IPS-18a (cell line): ENCODE measurements at regions not wholly inside any gene's neighbourhood (a gene's known extent, or its start where the extent isn't known, plus 50 kb on each side); places are given as distances from the start of the nearest gene placed in this dataset.

Experiments used
- H3K27ac ChIP-seq: one replicate; pipeline ENCODE4 v1.5.1; 2013; ENCODE audit warnings: low read length
- H3K27me3 ChIP-seq: one replicate; pipeline ENCODE4 v1.6.1; 2013; ENCODE audit warnings: mild to moderate bottlenecking, low read length; ENCODE audit not compliant: control insufficient read depth, insufficient read depth
- H3K36me3 ChIP-seq: one replicate; pipeline ENCODE4 v1.6.1; 2013; ENCODE audit warnings: low read depth, low read length; ENCODE audit not compliant: control insufficient read depth
- H3K4me1 ChIP-seq: one replicate; pipeline ENCODE4 v1.6.1; 2013; ENCODE audit warnings: low read depth, low read length; ENCODE audit not compliant: control insufficient read depth
- H3K4me3 ChIP-seq: one replicate; pipeline ENCODE4 v1.5.1; 2013; ENCODE audit warnings: low read length
- H3K9ac ChIP-seq: one replicate; pipeline ENCODE4 v1.6.1; 2013; ENCODE audit warnings: mild to moderate bottlenecking, low read length, moderate library complexity
- H3K9me3 ChIP-seq: one replicate; pipeline ENCODE4 v1.6.1; 2013; ENCODE audit warnings: low read depth, low read length; ENCODE audit not compliant: control insufficient read depth

DNA sequence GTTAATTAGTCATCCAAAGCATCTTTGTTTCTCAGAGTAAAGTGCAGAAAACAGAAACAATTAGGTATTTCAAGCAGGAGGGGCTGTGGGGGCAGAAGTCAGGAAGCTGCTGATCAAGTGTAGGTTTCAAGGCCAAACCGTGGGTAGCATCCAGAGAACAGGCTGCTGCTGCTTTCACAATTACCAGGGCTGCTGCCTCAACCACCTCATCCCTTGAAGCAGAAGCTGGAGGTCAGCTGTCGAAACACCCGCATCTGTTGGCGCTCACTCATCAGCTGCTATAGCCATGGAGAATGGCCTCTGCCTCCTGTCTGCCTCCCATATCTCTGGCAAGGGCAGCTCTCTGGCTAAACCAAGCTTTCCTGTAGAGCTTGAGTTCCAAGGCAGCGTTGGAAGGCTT is 122.9 kb upstream of the OSMR start:
- Histone ChIP-seq H3K9me3 (no peaks in the 10 kb centered on the region), H3K27me3 (no peaks in the 10 kb centered on the region), H3K9ac (no peak overlapping the region), H3K4me1 (peaks cover 15% of the 10 kb centered on the region), H3K4me3 (no peak overlapping the region), H3K36me3 (no peaks in the 10 kb centered on the region), H3K27ac (no peak overlapping the region)

- H3K27me3 ChIP-seq = no peaks in the 10 kb centered on the region
- no peaks in the 10 kb centered on the region for H3K9me3 ChIP-seq
- H3K27ac ChIP-seq = no peak overlapping the region
- no peak overlapping the region for H3K4me3 ChIP-seq
- H3K9ac ChIP-seq = no peak overlapping the region
- no peaks in the 10 kb centered on the region for H3K36me3 ChIP-seq
- H3K4me1 ChIP-seq = peaks cover 15% of the 10 kb centered on the region
Measured at GRCh38 chr5:38723426-38723825, 122.4 kb upstream of the OSMR start.

DNA sequence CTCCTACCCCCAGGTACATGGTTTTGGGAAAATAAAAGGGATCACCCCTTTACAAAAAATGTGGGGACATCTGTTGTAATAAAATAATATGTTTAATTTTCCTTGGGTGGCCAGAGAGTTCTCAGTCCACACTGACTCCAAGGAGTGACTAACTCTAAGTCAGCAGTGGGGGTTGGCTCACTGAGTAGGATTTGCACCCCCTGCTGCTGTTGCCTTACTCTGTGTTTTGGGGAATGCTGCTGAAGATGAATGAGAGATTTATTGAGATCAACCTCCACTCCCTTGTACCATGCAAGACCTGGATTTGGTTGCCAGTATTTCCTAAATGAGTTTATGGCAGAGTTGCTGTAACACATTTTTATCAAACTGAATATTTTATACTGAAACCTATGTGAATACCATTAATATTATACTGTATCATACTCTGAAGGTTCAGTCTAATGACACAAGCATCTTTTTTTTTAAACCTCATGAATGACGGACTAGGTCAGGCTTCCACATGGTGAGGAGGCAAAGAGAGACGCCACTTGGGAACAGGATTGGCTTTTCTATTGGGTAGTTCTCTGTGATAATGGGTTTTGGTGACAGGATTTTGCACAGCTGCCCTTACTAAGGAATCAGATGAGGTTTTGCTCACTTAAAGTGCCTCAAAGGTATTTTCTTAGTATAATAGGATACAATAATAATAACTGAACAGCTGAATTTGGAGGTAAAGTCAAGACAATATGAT is 121.3 kb upstream of the OSMR start:
- H3K27me3 ChIP-seq = no peaks in the 10 kb centered on the region
- no peak overlapping the region for H3K27ac ChIP-seq
- no peaks in the 10 kb centered on the region for H3K9me3 ChIP-seq
- peaks cover 15% of the 10 kb centered on the region for H3K4me1 ChIP-seq
- no peaks in the 10 kb centered on the region for H3K36me3 ChIP-seq
- no peak overlapping the region for H3K9ac ChIP-seq
- H3K4me3 ChIP-seq = no peak overlapping the region

DNA sequence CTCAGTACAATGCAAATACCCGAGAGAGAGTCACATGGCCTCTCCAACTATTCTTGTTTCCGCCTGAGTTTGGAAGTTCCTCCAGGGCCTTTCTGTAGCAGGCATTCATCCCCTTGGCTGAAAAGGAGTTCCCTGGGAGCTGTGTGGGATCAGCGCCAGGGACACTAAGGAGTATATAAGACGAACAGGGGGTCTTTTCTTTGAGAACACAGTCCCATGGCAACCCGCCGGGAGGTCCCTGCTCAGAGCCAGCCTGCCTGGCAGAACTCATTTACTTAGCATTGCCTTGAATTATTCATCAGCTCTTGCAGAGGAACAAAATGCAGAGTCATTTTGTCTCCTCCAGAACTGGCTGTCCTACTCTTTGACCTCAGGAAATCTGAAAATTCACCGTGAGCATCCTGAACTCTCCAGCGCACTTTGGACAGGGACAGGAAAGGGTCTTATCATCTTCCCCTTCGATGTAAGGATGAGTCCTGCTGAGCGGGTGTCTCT is 120.4 kb upstream of the OSMR start:
- no peaks in the 10 kb centered on the region for H3K36me3 ChIP-seq
- H3K4me1 ChIP-seq = peaks cover 15% of the 10 kb centered on the region
- no peak overlapping the region for H3K27ac ChIP-seq
- no peak overlapping the region for H3K9ac ChIP-seq
- no peaks in the 10 kb centered on the region for H3K9me3 ChIP-seq
- H3K4me3 ChIP-seq = no peak overlapping the region
- H3K27me3 ChIP-seq = no peaks in the 10 kb centered on the region

DNA sequence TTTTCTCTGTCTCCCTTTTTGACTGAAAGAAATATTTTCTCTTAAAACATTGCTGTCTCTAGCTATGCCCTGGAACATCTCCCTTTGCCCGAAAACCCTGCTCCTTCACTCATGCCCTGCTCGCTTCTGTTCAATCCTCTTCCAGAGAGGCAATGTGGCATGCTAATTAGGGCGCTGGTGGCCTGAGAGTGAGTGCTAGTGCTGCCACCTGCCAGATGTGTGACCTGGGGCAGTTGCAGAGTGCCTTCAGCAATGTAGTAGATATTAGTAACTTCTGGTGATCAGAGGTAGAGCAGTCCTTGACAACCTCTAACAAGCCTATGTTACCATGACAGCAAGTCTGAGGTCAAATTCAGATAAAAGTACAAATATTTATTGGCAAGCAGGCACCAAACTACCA is 119.5 kb upstream of the OSMR start:
- Histone ChIP-seq H3K9ac (no peak overlapping the region), H3K27me3 (no peaks in the 10 kb centered on the region), H3K4me3 (no peak overlapping the region), H3K36me3 (no peaks in the 10 kb centered on the region), H3K27ac (no peak overlapping the region), H3K9me3 (no peaks in the 10 kb centered on the region), H3K4me1 (peaks cover 15% of the 10 kb centered on the region)

DNA sequence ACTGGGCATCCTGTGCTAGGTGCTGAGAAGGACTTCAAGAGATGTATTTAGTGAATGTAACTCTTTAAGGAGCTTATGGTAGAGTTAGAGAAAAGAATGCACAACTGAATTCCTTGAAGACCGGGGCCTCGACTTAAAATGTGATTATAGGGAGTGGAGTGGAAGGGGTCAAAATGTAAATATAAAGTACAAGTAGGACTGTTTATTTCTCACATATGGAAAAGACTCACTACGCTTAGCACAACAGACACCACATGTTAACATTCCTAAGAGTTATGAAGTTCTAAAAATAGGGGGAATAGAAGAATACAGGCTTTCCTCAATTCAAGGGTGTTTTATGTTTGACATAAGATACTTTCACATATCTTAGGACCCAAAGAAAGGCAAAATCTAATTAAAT is 117.8 kb upstream of the OSMR start:
- Histone ChIP-seq H3K27ac (no peak overlapping the region), H3K4me1 (peaks cover 15% of the 10 kb centered on the region), H3K9ac (no peak overlapping the region), H3K9me3 (no peaks in the 10 kb centered on the region), H3K36me3 (no peaks in the 10 kb centered on the region), H3K27me3 (no peaks in the 10 kb centered on the region), H3K4me3 (no peak overlapping the region)

DNA sequence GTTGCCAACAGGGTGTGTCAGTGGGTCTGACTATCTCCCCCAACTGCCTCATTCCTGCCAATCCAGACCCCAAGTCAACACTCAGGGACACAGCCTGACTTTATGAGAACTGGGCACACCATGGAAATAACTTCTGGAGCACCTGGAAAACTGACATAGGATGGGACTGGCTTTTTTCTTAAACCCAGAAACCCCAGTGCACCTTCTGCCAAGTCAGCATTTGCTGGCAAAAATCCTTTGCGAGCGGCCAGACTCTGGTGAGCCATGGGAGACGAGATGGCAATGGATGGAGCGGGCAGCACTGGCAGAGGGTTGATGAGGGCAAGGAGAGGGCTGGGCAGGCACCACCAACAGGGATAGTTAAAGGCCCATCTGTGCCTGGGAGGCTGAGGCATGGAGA is 114.4 kb upstream of the OSMR start:
- Histone ChIP-seq H3K9ac (no peak overlapping the region), H3K36me3 (no peaks in the 10 kb centered on the region), H3K4me3 (no peak overlapping the region), H3K9me3 (no peaks in the 10 kb centered on the region), H3K27ac (no peak overlapping the region), H3K27me3 (no peaks in the 10 kb centered on the region), H3K4me1 (no peaks in the 10 kb centered on the region)

DNA sequence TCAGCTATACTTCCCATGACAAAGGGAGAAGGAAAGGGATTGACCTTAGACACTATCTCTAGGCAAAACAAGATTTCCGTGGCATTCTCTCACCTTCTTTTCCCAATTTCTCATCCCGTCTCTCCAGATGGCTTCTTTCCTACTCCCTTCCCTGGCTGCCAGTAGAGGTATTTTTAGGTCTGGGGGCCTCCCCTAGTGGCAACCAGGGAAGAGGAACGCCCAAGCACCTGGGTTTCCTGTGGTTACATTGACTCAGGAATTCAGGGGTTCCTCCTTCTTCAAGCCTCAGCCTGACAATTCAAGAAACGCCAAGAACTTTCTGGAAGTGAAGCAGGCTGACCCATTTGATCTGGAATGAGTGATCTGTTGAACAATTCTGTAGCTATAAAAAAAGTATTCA is 111.5 kb upstream of the OSMR start:
- Histone ChIP-seq H3K27me3 (no peaks in the 10 kb centered on the region), H3K4me3 (no peak overlapping the region), H3K9ac (no peak overlapping the region), H3K4me1 (no peaks in the 10 kb centered on the region), H3K27ac (no peak overlapping the region), H3K36me3 (no peaks in the 10 kb centered on the region), H3K9me3 (no peaks in the 10 kb centered on the region)

DNA sequence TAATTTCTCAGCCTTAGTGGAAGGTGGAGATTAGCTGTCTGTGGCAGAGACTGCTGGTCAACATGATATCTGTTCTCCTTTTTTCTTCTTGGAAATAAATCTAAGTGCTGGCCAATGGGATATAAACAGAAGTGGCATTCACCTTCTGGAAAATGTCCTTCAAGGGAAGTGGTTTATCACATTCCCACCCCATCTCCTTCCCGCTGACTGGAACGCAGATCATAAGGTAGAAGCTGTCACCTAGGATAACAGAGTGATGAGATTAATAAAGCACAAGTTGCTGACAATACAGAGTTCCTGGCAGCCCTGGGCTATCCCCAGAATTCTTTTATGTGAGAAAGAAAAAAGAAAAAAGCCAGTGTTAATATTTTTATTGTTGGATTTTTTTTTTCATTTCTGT is 109.7 kb upstream of the OSMR start:
- H3K27ac ChIP-seq = no peak overlapping the region
- H3K36me3 ChIP-seq = no peaks in the 10 kb centered on the region
- no peaks in the 10 kb centered on the region for H3K9me3 ChIP-seq
- no peaks in the 10 kb centered on the region for H3K27me3 ChIP-seq
- no peak overlapping the region for H3K4me3 ChIP-seq
- H3K4me1 ChIP-seq = no peaks in the 10 kb centered on the region
- H3K9ac ChIP-seq = no peak overlapping the region

- H3K27ac ChIP-seq = no peak overlapping the region
- H3K27me3 ChIP-seq = no peaks in the 10 kb centered on the region
- H3K4me1 ChIP-seq = no peaks in the 10 kb centered on the region
- H3K9me3 ChIP-seq = no peaks in the 10 kb centered on the region
- no peak overlapping the region for H3K9ac ChIP-seq
- H3K4me3 ChIP-seq = no peak overlapping the region
- H3K36me3 ChIP-seq = no peaks in the 10 kb centered on the region
Measured at GRCh38 chr5:38737976-38738375, 107.8 kb upstream of the OSMR start.

GRCh38 chr5:38739011-38739704 is 106.7 kb upstream of the OSMR start:
- H3K27me3 ChIP-seq = no peaks in the 10 kb centered on the region
- H3K4me3 ChIP-seq = no peak overlapping the region
- H3K36me3 ChIP-seq = no peaks in the 10 kb centered on the region
- H3K4me1 ChIP-seq = no peaks in the 10 kb centered on the region
- no peaks in the 10 kb centered on the region for H3K9me3 ChIP-seq
- no peak overlapping the region for H3K27ac ChIP-seq
- no peak overlapping the region for H3K9ac ChIP-seq

- no peak overlapping the region for H3K4me3 ChIP-seq
- H3K36me3 ChIP-seq = no peaks in the 10 kb centered on the region
- no peaks in the 10 kb centered on the region for H3K27me3 ChIP-seq
- H3K9me3 ChIP-seq = no peaks in the 10 kb centered on the region
- no peaks in the 10 kb centered on the region for H3K4me1 ChIP-seq
- no peak overlapping the region for H3K27ac ChIP-seq
- H3K9ac ChIP-seq = no peak overlapping the region
Measured at GRCh38 chr5:38739705-38740045, 106.1 kb upstream of the OSMR start.
